ENCODE measurements at regions not wholly inside any gene's neighbourhood (a gene's known extent, or its start where the extent isn't known, plus 50 kb on each side); places are given as distances from the start of the nearest gene placed in this dataset.

DNA sequence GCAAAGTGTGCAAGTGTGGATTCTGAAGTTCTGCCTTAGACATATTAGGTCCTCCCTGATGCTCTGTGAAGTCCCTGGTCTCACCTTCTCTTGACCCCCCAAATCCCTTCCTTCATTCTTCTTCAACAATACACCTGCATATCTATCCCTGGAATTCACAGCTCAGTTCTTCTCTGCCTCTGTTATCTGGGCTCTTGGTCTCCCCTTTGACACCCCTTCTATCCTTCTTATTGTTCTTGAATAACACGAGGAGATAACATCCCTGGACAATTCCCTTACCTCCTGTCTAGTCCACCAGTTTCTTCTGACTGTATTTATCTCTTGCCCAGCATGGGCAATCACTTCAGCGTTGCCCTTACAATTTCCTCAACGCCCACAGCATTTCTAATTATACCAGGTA, 104.8 kb upstream of the ATG10 start:
- TF ChIP-seq TAF1 (IDR thresholded peaks at IDR 0.05; ENCODE audit: borderline replicate concordance, low read depth, low read length) (no peak), EZH2phosphoT487 (IDR thresholded peaks at IDR 0.05; ENCODE audit: borderline replicate concordance, low read depth) (no peak), SIN3A (IDR thresholded peaks at IDR 0.05; ENCODE audit: borderline replicate concordance, low read depth, low read length) (no peak), CHD2 (IDR thresholded peaks at IDR 0.05; ENCODE audit: low read length, partially characterized antibody) (no peak), EP300 (IDR thresholded peaks at IDR 0.05; ENCODE audit: borderline replicate concordance in 1 of 2, low read depth in 1 of 2, low read length in 1 of 2) (no peak), MEF2A (IDR thresholded peaks at IDR 0.05; ENCODE audit: borderline replicate concordance, low read depth) (no peak)
- TF ChIP-seq, protein P1, sequence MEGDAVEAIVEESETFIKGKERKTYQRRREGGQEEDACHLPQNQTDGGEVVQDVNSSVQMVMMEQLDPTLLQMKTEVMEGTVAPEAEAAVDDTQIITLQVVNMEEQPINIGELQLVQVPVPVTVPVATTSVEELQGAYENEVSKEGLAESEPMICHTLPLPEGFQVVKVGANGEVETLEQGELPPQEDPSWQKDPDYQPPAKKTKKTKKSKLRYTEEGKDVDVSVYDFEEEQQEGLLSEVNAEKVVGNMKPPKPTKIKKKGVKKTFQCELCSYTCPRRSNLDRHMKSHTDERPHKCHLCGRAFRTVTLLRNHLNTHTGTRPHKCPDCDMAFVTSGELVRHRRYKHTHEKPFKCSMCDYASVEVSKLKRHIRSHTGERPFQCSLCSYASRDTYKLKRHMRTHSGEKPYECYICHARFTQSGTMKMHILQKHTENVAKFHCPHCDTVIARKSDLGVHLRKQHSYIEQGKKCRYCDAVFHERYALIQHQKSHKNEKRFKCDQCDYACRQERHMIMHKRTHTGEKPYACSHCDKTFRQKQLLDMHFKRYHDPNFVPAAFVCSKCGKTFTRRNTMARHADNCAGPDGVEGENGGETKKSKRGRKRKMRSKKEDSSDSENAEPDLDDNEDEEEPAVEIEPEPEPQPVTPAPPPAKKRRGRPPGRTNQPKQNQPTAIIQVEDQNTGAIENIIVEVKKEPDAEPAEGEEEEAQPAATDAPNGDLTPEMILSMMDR (IDR thresholded peaks at IDR 0.05), result no peak
- TF ChIP-seq, protein P2, sequence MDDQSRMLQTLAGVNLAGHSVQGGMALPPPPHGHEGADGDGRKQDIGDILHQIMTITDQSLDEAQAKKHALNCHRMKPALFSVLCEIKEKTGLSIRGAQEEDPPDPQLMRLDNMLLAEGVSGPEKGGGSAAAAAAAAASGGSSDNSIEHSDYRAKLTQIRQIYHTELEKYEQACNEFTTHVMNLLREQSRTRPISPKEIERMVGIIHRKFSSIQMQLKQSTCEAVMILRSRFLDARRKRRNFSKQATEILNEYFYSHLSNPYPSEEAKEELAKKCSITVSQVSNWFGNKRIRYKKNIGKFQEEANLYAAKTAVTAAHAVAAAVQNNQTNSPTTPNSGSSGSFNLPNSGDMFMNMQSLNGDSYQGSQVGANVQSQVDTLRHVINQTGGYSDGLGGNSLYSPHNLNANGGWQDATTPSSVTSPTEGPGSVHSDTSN (IDR thresholded peaks at IDR 0.05), result no peak
- TF ChIP-seq, protein P3, sequence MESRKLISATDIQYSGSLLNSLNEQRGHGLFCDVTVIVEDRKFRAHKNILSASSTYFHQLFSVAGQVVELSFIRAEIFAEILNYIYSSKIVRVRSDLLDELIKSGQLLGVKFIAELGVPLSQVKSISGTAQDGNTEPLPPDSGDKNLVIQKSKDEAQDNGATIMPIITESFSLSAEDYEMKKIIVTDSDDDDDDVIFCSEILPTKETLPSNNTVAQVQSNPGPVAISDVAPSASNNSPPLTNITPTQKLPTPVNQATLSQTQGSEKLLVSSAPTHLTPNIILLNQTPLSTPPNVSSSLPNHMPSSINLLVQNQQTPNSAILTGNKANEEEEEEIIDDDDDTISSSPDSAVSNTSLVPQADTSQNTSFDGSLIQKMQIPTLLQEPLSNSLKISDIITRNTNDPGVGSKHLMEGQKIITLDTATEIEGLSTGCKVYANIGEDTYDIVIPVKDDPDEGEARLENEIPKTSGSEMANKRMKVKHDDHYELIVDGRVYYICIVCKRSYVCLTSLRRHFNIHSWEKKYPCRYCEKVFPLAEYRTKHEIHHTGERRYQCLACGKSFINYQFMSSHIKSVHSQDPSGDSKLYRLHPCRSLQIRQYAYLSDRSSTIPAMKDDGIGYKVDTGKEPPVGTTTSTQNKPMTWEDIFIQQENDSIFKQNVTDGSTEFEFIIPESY (IDR thresholded peaks at IDR 0.05; ENCODE audit: borderline replicate concordance, low read depth), result no peak

All from SK-N-SH (cell line).